GM23338 (cell line): ENCODE measurements at regions not wholly inside any gene's neighbourhood (a gene's known extent, or its start where the extent isn't known, plus 50 kb on each side); places are given as distances from the start of the nearest gene placed in this dataset.

Experiments
- ATAC-seq: fragments of 200-7000 bp; cut with Tn5 transposase; 3 replicates; pipeline ENCODE4 v1.9.1; 2020
- DNase-seq: peaks from one replicate; pipeline ENCODE4 v3.0.0-alpha.2; 2015; ENCODE audit warnings: low spot score
- H2AFZ ChIP-seq: fragments of 200-600 bp; sonication (generic); 2 replicates; pipeline ENCODE4 v1.8.0; 2016; ENCODE audit warnings: antibody characterized with exemption, mild to moderate bottlenecking, moderate library complexity
- H3F3A ChIP-seq: fragments of 200-600 bp; sonication (generic); replicated peaks from 2 replicates; pipeline ENCODE4 v1.8.0; 2017; ENCODE audit warnings: antibody characterized with exemption, mixed run types, low read depth
- H3K27ac ChIP-seq: fragments of 200-600 bp; sonication (generic); 2 replicates; pipeline ENCODE4 v1.6.1; 2016; ENCODE audit warnings: low read depth
- H3K27me3 ChIP-seq: fragments of 200-600 bp; sonication (generic); 2 replicates; pipeline ENCODE4 v1.8.0; 2016; ENCODE audit warnings: mild to moderate bottlenecking, mixed run types, moderate library complexity; ENCODE audit not compliant: insufficient read depth
- H3K36me3 ChIP-seq: fragments of 200-600 bp; sonication (generic); 2 replicates; pipeline ENCODE4 v1.8.0; 2016; ENCODE audit warnings: mild to moderate bottlenecking; ENCODE audit not compliant: insufficient read depth
- H3K4me1 ChIP-seq: fragments of 200-600 bp; sonication (generic); 2 replicates; pipeline ENCODE4 v1.8.0; 2016; ENCODE audit warnings: mild to moderate bottlenecking, moderate library complexity; ENCODE audit not compliant: insufficient read depth
- H3K4me2 ChIP-seq: fragments of 200-600 bp; sonication (generic); 2 replicates; pipeline ENCODE4 v1.7.1; 2017; ENCODE audit warnings: mixed run types
- H3K4me3 ChIP-seq: fragments of 200-600 bp; sonication (generic); 2 replicates; pipeline ENCODE4 v1.6.1; 2016; ENCODE audit warnings: mixed run types
- H3K79me2 ChIP-seq: fragments of 200-600 bp; sonication (generic); replicated peaks from 2 replicates; pipeline ENCODE4 v1.8.0; 2017; ENCODE audit warnings: mild to moderate bottlenecking; ENCODE audit not compliant: insufficient read depth
- H3K9me2 ChIP-seq: fragments of 200-600 bp; sonication (generic); 2 replicates; pipeline ENCODE4 v1.8.0; 2017; ENCODE audit not compliant: insufficient read depth
- H4K20me1 ChIP-seq: fragments of 200-600 bp; sonication (generic); replicated peaks from 2 replicates; pipeline ENCODE4 v1.8.0; 2017; ENCODE audit warnings: mild to moderate bottlenecking; ENCODE audit not compliant: insufficient read depth
- H3K27ac Mint-ChIP-seq: 2 replicates; pipeline ENCODE4 v1.8.0; 2020; ENCODE audit warnings: inconsistent platforms, mild to moderate bottlenecking, moderate library complexity, mixed read lengths
- H3K27me3 Mint-ChIP-seq: 3 replicates; pipeline ENCODE4 v1.8.0; 2022; ENCODE audit warnings: low read depth, mild to moderate bottlenecking, moderate library complexity, mixed read lengths, inconsistent platforms; ENCODE audit not compliant: insufficient read depth, poor library complexity
- H3K36me3 Mint-ChIP-seq: 3 replicates; pipeline ENCODE4 v1.8.0; 2021; ENCODE audit warnings: low read depth, mild to moderate bottlenecking, inconsistent platforms, moderate library complexity, mixed read lengths
- H3K4me1 Mint-ChIP-seq: 3 replicates; pipeline ENCODE4 v1.8.0; 2020; ENCODE audit warnings: mild to moderate bottlenecking, inconsistent platforms, mixed read lengths
- H3K4me3 Mint-ChIP-seq: 3 replicates; pipeline ENCODE4 v1.8.0; 2021; ENCODE audit warnings: moderate library complexity, mild to moderate bottlenecking, inconsistent platforms, mixed read lengths
- H3K9me3 Mint-ChIP-seq: 3 replicates; pipeline ENCODE4 v1.8.0; 2020; ENCODE audit warnings: moderate library complexity, mild to moderate bottlenecking, inconsistent platforms, mixed read lengths
- CREB1 ChIP-seq: fragments of 250-450 bp; sonication (Bioruptor Pico); IDR thresholded peaks from 2 replicates; pipeline ENCODE4 v1.5.0; 2020; ENCODE audit warnings: low read depth, mild to moderate bottlenecking, moderate library complexity
- EZH2 ChIP-seq: fragments of 200-600 bp; sonication (generic); IDR thresholded peaks from one replicate; pipeline ENCODE4 v1.8.0; 2017; ENCODE audit warnings: antibody characterized with exemption, mild to moderate bottlenecking, low read depth; ENCODE audit not compliant: unreplicated experiment
- EZH2phosphoT487 ChIP-seq: fragments of 200-600 bp; sonication (generic); IDR thresholded peaks from one replicate; pipeline ENCODE4 v1.8.1; 2018; ENCODE audit warnings: antibody characterized with exemption; ENCODE audit not compliant: unreplicated experiment
- JUNB ChIP-seq: IDR thresholded peaks from one replicate; pipeline ENCODE4 v1.6.1; 2016; ENCODE audit warnings: antibody characterized with exemption; ENCODE audit not compliant: unreplicated experiment
- ZNF114 ChIP-seq: fragments of 250-450 bp; sonication (Bioruptor Pico); IDR thresholded peaks from 2 replicates; pipeline ENCODE4 v1.5.0; 2020; ENCODE audit warnings: mild to moderate bottlenecking, moderate library complexity
- ZNF331 ChIP-seq: fragments of 250-450 bp; sonication (Bioruptor Pico); IDR thresholded peaks from 2 replicates; pipeline ENCODE4 v1.5.0; 2020; ENCODE audit warnings: low read depth, mild to moderate bottlenecking, moderate library complexity
- TF ChIP-seq, protein P1 (sequence below): IDR thresholded peaks from 2 replicates; pipeline ENCODE4 v1.6.1; 2016; ENCODE audit warnings: antibody characterized with exemption
- TF ChIP-seq, protein P2 (sequence below): fragments of 250-450 bp; sonication (Bioruptor Pico); IDR thresholded peaks from 2 replicates; pipeline ENCODE4 v1.5.0; 2020; ENCODE audit warnings: mild to moderate bottlenecking, moderate library complexity
- TF ChIP-seq, protein P3 (sequence below), 2 experiments: fragments of 200-600 bp in 1 of 2; sonication (generic) in 1 of 2; conservative IDR thresholded peaks; 2 replicates each; pipeline versions ENCODE4 v1.5.1 to v1.6.1; 2016 to 2017; ENCODE audit warnings: antibody characterized with exemption in 2 of 2, low read depth in 2 of 2, mild to moderate bottlenecking in 2 of 2, moderate library complexity in 1 of 2
- TF ChIP-seq, protein P4 (sequence below): IDR thresholded peaks from one replicate; pipeline ENCODE4 v1.6.1; 2018; ENCODE audit warnings: antibody characterized with exemption; ENCODE audit not compliant: unreplicated experiment

DNA sequence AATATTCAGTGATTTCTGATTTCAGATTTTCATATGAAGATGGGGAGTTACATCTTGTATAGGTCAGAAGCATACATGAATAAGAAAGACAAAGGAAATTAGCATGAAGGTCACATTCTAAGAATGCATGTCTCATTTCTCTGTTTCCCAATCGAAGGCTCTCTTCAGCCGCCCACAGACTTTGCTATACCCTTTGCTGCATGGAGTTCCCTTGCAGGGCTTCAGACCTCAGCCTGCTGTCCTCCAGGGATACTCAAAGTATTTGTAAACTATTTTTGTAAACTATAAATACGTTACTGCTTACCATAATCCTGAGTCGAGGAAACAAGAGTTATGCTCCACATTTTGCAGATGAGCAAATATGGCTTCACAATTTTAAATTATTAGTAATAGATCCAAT lies 738.4 kb downstream of the PCDH18 start:
- H4K20me1 ChIP-seq, result no peaks in the 10 kb centered on the region
- H3K4me1 ChIP-seq, result peaks cover 34% of the 10 kb centered on the region
- Mint-ChIP-seq H3K27ac (no peak overlapping the region), H3K4me1 (peaks cover 35% of the 10 kb centered on the region), H3K9me3 (peaks cover 7% of the 10 kb centered on the region), H3K27me3 (peaks cover 4% of the 10 kb centered on the region), H3K4me3 (no peak overlapping the region), H3K36me3 (peaks cover 16% of the 10 kb centered on the region)
- ATAC-seq (peak; percentile 51), DNase-seq (peak; percentile 13)
- H3K9me2 ChIP-seq, result no peaks in the 10 kb centered on the region
- H3F3A ChIP-seq, result no peaks in the 10 kb centered on the region
- H3K36me3 ChIP-seq, result no peaks in the 10 kb centered on the region
- TF ChIP-seq CREB1 (CRISPR knock-in tag) (no peak), ZNF114 (CRISPR knock-in tag) (no peak), JUNB (no peak)
- no peak overlapping the region for H2AFZ ChIP-seq
- no peaks in the 10 kb centered on the region for H3K27me3 ChIP-seq
- H3K4me2 ChIP-seq, result peak overlapping the region; percentile 45; the same call in 1 of the 2 replicates
- H3K27ac ChIP-seq, result no peak overlapping the region; the same call in 1 of the 2 replicates
- H3K4me3 ChIP-seq, result no peak overlapping the region
- no peaks in the 10 kb centered on the region for H3K79me2 ChIP-seq

DNA sequence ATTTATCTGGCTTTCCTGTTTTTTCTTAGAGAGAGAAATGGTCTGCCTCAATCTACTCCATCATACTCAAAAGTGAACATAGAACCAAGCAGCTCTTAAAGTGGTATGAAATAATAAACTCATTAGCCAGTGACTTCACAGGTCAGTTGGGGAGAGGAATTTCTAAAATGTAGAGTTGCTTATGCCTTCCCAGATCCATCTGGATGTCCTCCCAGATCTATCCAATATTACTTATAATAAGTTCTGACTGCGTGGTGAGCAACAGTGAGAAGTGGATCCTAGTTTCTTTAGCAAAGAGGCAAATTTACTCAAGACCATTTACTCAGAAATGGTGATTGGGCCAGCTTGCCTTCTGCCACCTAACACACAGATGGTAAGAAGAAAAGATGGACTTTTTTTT lies 748.0 kb downstream of the PCDH18 start:
- no peaks in the 10 kb centered on the region for H3K27me3 Mint-ChIP-seq
- peaks cover 15% of the 10 kb centered on the region for H3K9me3 Mint-ChIP-seq
- peaks cover 11% of the 10 kb centered on the region for H3K4me1 Mint-ChIP-seq
- no peaks in the 10 kb centered on the region for H3K36me3 ChIP-seq
- TF ChIP-seq ZNF331 (CRISPR knock-in tag) (no peak), CREB1 (CRISPR knock-in tag) (no peak), EZH2 (no peak), EZH2phosphoT487 (no peak)
- TF ChIP-seq, protein P1, sequence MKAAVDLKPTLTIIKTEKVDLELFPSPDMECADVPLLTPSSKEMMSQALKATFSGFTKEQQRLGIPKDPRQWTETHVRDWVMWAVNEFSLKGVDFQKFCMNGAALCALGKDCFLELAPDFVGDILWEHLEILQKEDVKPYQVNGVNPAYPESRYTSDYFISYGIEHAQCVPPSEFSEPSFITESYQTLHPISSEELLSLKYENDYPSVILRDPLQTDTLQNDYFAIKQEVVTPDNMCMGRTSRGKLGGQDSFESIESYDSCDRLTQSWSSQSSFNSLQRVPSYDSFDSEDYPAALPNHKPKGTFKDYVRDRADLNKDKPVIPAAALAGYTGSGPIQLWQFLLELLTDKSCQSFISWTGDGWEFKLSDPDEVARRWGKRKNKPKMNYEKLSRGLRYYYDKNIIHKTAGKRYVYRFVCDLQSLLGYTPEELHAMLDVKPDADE, result no peak
- TF ChIP-seq, protein P2, sequence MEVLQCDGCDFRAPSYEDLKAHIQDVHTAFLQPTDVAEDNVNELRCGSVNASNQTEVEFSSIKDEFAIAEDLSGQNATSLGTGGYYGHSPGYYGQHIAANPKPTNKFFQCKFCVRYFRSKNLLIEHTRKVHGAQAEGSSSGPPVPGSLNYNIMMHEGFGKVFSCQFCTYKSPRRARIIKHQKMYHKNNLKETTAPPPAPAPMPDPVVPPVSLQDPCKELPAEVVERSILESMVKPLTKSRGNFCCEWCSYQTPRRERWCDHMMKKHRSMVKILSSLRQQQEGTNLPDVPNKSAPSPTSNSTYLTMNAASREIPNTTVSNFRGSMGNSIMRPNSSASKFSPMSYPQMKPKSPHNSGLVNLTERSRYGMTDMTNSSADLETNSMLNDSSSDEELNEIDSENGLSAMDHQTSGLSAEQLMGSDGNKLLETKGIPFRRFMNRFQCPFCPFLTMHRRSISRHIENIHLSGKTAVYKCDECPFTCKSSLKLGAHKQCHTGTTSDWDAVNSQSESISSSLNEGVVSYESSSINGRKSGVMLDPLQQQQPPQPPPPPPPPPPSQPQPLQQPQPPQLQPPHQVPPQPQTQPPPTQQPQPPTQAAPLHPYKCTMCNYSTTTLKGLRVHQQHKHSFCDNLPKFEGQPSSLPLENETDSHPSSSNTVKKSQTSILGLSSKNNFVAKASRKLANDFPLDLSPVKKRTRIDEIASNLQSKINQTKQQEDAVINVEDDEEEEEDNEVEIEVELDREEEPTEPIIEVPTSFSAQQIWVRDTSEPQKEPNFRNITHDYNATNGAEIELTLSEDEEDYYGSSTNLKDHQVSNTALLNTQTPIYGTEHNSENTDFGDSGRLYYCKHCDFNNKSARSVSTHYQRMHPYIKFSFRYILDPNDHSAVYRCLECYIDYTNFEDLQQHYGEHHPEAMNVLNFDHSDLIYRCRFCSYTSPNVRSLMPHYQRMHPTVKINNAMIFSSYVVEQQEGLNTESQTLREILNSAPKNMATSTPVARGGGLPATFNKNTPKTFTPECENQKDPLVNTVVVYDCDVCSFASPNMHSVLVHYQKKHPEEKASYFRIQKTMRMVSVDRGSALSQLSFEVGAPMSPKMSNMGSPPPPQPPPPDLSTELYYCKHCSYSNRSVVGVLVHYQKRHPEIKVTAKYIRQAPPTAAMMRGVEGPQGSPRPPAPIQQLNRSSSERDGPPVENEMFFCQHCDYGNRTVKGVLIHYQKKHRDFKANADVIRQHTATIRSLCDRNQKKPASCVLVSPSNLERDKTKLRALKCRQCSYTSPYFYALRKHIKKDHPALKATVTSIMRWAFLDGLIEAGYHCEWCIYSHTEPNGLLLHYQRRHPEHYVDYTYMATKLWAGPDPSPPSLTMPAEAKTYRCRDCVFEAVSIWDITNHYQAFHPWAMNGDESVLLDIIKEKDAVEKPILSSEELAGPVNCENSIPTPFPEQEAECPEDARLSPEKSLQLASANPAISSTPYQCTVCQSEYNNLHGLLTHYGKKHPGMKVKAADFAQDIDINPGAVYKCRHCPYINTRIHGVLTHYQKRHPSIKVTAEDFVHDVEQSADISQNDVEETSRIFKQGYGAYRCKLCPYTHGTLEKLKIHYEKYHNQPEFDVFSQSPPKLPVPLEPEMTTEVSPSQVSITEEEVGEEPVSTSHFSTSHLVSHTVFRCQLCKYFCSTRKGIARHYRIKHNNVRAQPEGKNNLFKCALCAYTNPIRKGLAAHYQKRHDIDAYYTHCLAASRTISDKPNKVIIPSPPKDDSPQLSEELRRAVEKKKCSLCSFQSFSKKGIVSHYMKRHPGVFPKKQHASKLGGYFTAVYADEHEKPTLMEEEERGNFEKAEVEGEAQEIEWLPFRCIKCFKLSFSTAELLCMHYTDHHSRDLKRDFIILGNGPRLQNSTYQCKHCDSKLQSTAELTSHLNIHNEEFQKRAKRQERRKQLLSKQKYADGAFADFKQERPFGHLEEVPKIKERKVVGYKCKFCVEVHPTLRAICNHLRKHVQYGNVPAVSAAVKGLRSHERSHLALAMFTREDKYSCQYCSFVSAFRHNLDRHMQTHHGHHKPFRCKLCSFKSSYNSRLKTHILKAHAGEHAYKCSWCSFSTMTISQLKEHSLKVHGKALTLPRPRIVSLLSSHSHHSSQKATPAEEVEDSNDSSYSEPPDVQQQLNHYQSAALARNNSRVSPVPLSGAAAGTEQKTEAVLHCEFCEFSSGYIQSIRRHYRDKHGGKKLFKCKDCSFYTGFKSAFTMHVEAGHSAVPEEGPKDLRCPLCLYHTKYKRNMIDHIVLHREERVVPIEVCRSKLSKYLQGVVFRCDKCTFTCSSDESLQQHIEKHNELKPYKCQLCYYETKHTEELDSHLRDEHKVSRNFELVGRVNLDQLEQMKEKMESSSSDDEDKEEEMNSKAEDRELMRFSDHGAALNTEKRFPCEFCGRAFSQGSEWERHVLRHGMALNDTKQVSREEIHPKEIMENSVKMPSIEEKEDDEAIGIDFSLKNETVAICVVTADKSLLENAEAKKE (CRISPR knock-in tag), result no peak
- TF ChIP-seq, protein P3, sequence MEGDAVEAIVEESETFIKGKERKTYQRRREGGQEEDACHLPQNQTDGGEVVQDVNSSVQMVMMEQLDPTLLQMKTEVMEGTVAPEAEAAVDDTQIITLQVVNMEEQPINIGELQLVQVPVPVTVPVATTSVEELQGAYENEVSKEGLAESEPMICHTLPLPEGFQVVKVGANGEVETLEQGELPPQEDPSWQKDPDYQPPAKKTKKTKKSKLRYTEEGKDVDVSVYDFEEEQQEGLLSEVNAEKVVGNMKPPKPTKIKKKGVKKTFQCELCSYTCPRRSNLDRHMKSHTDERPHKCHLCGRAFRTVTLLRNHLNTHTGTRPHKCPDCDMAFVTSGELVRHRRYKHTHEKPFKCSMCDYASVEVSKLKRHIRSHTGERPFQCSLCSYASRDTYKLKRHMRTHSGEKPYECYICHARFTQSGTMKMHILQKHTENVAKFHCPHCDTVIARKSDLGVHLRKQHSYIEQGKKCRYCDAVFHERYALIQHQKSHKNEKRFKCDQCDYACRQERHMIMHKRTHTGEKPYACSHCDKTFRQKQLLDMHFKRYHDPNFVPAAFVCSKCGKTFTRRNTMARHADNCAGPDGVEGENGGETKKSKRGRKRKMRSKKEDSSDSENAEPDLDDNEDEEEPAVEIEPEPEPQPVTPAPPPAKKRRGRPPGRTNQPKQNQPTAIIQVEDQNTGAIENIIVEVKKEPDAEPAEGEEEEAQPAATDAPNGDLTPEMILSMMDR (conservative IDR thresholded peaks at IDR 0.05; ENCODE audit: low read depth in 2 of 2), result no peak
- TF ChIP-seq, protein P4, sequence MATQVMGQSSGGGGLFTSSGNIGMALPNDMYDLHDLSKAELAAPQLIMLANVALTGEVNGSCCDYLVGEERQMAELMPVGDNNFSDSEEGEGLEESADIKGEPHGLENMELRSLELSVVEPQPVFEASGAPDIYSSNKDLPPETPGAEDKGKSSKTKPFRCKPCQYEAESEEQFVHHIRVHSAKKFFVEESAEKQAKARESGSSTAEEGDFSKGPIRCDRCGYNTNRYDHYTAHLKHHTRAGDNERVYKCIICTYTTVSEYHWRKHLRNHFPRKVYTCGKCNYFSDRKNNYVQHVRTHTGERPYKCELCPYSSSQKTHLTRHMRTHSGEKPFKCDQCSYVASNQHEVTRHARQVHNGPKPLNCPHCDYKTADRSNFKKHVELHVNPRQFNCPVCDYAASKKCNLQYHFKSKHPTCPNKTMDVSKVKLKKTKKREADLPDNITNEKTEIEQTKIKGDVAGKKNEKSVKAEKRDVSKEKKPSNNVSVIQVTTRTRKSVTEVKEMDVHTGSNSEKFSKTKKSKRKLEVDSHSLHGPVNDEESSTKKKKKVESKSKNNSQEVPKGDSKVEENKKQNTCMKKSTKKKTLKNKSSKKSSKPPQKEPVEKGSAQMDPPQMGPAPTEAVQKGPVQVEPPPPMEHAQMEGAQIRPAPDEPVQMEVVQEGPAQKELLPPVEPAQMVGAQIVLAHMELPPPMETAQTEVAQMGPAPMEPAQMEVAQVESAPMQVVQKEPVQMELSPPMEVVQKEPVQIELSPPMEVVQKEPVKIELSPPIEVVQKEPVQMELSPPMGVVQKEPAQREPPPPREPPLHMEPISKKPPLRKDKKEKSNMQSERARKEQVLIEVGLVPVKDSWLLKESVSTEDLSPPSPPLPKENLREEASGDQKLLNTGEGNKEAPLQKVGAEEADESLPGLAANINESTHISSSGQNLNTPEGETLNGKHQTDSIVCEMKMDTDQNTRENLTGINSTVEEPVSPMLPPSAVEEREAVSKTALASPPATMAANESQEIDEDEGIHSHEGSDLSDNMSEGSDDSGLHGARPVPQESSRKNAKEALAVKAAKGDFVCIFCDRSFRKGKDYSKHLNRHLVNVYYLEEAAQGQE, result no peak
- no peaks in the 10 kb centered on the region for H3K79me2 ChIP-seq
- no peaks in the 10 kb centered on the region for H4K20me1 ChIP-seq
- DNase-seq (no peak), ATAC-seq (no peak)
- H2AFZ ChIP-seq, result no peak overlapping the region
- no peak overlapping the region for H3K4me3 ChIP-seq
- peaks cover 10% of the 10 kb centered on the region for H3K4me1 ChIP-seq
- no peaks in the 10 kb centered on the region for H3F3A ChIP-seq
- no peaks in the 10 kb centered on the region for H3K27me3 ChIP-seq
- H3K4me3 Mint-ChIP-seq, result no peak overlapping the region
- H3K36me3 Mint-ChIP-seq, result peaks cover 23% of the 10 kb centered on the region
- H3K9me2 ChIP-seq, result peaks cover 8% of the 10 kb centered on the region
- no peak overlapping the region for H3K27ac Mint-ChIP-seq
- H3K27ac ChIP-seq, result no peak overlapping the region
- H3K4me2 ChIP-seq, result no peak overlapping the region
